ENCODE measurements at regions not wholly inside any gene's neighbourhood (a gene's known extent, or its start where the extent isn't known, plus 50 kb on each side); places are given as distances from the start of the nearest gene placed in this dataset.

- POLR2A ChIA-PET (ENCODE audit: partially characterized antibody) = interaction anchor here (0.7 kb wide), 1 partner anchor 13 kb away, joined by 3 read pairs; no protein-coding TSS in a partner anchor
- Histone ChIP-seq H3K9ac (replicated peaks in 1 of 4; ENCODE audit: extremely low read depth in 1 of 4, low read depth in 3 of 4, low read length in 3 of 4) (no peak overlapping the region), H3K23me2 (ENCODE audit: low read depth, low read length) (no peaks in the 10 kb centered on the region), H4K5ac (ENCODE audit: insufficient read length, low read depth, low read length) (no peak overlapping the region), H4K20me1 (replicated peaks in 1 of 2; ENCODE audit: control insufficient read depth in 1 of 2, insufficient read depth in 2 of 2, low read length in 2 of 2) (no peaks in the 10 kb centered on the region), H2BK12ac (ENCODE audit: low read depth, low read length) (no peak overlapping the region), H3K4me1 (replicated peaks in 1 of 4; ENCODE audit: control insufficient read depth in 3 of 4, insufficient read depth in 4 of 4, low read length in 3 of 4) (peaks cover 0 to 8% (median 5%) of the 10 kb centered on the region in 4 experiments; a peak in 5 of 7 replicates), H2BK20ac (ENCODE audit: low read length) (0 out of 2 replicates have a peak overlapping the region, but pooled peaks have one; percentile 49), H3K18ac (ENCODE audit: extremely low read depth, low read length) (no peak overlapping the region), H3K4me3 (ENCODE audit: extremely low read depth in 1 of 4, insufficient read depth in 2 of 4, low read depth in 3 of 4, low read length in 4 of 4) (no peak overlapping the region), H3K56ac (replicated peaks; ENCODE audit: insufficient read length, low read depth, low read length) (no peak overlapping the region), H3K27me3 (replicated peaks in 1 of 4; ENCODE audit: control insufficient read depth in 3 of 4, extremely low read depth in 1 of 4, insufficient read depth in 3 of 4, low read length in 3 of 4) (no peaks in the 10 kb centered on the region), H3K9me3 (ENCODE audit: insufficient read depth in 2 of 2, low read depth in 1 of 2, low read length in 1 of 2) (no peaks in the 10 kb centered on the region), H3K36me3 (ENCODE audit: control insufficient read depth in 2 of 4, insufficient read depth in 4 of 4, low read length in 3 of 4) (no peaks in the 10 kb centered on the region), H4K91ac (replicated peaks; ENCODE audit: insufficient read length, low read length) (no peak overlapping the region), H2AFZ (ENCODE audit: low read length) (no peak overlapping the region), H2BK5ac (ENCODE audit: low read depth, low read length) (no peak overlapping the region), H2AK5ac (ENCODE audit: low read depth, low read length) (no peak overlapping the region), H2BK120ac (replicated peaks; ENCODE audit: low read depth, low read length) (no peak overlapping the region), H4K8ac (ENCODE audit: extremely low read depth, insufficient read depth, low read length) (no peak overlapping the region), H3K27ac (ENCODE audit: low read depth, low read length) (no peak overlapping the region), H2BK15ac (ENCODE audit: low read length) (no peak overlapping the region), H3K79me2 (ENCODE audit: control insufficient read depth in 1 of 2, insufficient read depth in 2 of 2, low read length in 2 of 2) (no peaks in the 10 kb centered on the region), H3K79me1 (ENCODE audit: low read depth, low read length) (no peaks in the 10 kb centered on the region), H3K14ac (ENCODE audit: insufficient read length) (no peak overlapping the region), H3K4me2 (ENCODE audit: insufficient read depth in 1 of 2, low read depth in 2 of 2, low read length in 2 of 2) (no peak overlapping the region), H3K4ac (replicated peaks; ENCODE audit: insufficient read length, low read depth, low read length) (no peak overlapping the region), H3K23ac (ENCODE audit: insufficient read length) (no peak overlapping the region)
- TF ChIP-seq CTCF (IDR thresholded peaks at IDR 0.05; ENCODE audit: control extremely low read depth in 1 of 3, insufficient read depth in 1 of 3, low read depth in 1 of 3, low read length in 3 of 3) (no peak), TBP (IDR thresholded peaks at IDR 0.05; ENCODE audit: low read depth, low read length) (no peak), JUND (IDR thresholded peaks at IDR 0.05; ENCODE audit: low read length) (no peak), GTF2F1 (IDR thresholded peaks at IDR 0.05; ENCODE audit: borderline replicate concordance, low read depth, low read length) (no peak), BRCA1 (IDR thresholded peaks at IDR 0.05; ENCODE audit: low read depth, low read length) (no peak), CBX8 (IDR thresholded peaks at IDR 0.05; ENCODE audit: borderline replicate concordance, low read depth, low read length) (no peak), RAD21 (IDR thresholded peaks at IDR 0.05 in 1 of 2, conservative IDR thresholded peaks at IDR 0.05 in 1 of 2; ENCODE audit: low read depth in 2 of 2, low read length in 2 of 2) (no peak)
- FAIRE-seq (no peak), DNase-seq (ENCODE audit: low read depth in 1 of 2, low spot score in 2 of 2) (no peak)
- CTCF ChIA-PET (ENCODE audit: partially characterized antibody) = no interaction called here
- 95% methylated on average over 2 of the region's 2 CpGs; no CpG with 5 or more reads in 1 of the 2 experiments for WGBS, 2 experiments (ENCODE audit: extremely low coverage in 1 of 2, insufficient coverage in 1 of 2, insufficient read length in 1 of 2, insufficient replicate concordance in 2 of 2, low coverage in 1 of 2, low lambda C conversion rate in 2 of 2, missing lambda C conversion rate in 1 of 2)
Observed at GRCh38 chr20:40291493-40292135, 397.4 kb downstream of the MAFB start.
